ENCODE measurements at regions not wholly inside any gene's neighbourhood (a gene's known extent, or its start where the extent isn't known, plus 50 kb on each side); places are given as distances from the start of the nearest gene placed in this dataset.

DNA sequence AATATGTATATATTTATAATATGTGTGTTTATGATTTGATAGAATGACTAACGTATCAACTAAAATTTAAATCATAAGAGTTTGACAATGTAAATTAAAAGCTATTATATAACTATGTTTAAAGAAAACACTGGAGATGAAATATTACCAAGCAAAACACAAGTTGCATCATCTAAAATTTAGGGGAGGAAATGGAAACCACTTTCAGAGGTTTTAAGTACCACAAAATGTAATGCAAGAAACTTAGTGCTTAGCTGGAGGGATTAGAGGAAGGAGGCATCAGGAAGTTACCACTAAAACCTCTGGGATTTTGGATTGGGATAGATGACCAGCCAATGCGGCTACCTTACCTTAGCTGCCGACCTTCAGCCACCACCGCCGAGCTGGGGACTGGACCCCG is 1192.1 kb upstream of the PRKX start:
- H3K4me3 ChIP-seq (ENCODE audit: low read depth, low read length), result no peak overlapping the region
- DNase-seq (ENCODE audit: low read depth), result no peak
- TF ChIP-seq, protein P1, sequence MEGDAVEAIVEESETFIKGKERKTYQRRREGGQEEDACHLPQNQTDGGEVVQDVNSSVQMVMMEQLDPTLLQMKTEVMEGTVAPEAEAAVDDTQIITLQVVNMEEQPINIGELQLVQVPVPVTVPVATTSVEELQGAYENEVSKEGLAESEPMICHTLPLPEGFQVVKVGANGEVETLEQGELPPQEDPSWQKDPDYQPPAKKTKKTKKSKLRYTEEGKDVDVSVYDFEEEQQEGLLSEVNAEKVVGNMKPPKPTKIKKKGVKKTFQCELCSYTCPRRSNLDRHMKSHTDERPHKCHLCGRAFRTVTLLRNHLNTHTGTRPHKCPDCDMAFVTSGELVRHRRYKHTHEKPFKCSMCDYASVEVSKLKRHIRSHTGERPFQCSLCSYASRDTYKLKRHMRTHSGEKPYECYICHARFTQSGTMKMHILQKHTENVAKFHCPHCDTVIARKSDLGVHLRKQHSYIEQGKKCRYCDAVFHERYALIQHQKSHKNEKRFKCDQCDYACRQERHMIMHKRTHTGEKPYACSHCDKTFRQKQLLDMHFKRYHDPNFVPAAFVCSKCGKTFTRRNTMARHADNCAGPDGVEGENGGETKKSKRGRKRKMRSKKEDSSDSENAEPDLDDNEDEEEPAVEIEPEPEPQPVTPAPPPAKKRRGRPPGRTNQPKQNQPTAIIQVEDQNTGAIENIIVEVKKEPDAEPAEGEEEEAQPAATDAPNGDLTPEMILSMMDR (conservative IDR thresholded peaks at IDR 0.05; ENCODE audit: low read depth, low read length), result no peak

DNA sequence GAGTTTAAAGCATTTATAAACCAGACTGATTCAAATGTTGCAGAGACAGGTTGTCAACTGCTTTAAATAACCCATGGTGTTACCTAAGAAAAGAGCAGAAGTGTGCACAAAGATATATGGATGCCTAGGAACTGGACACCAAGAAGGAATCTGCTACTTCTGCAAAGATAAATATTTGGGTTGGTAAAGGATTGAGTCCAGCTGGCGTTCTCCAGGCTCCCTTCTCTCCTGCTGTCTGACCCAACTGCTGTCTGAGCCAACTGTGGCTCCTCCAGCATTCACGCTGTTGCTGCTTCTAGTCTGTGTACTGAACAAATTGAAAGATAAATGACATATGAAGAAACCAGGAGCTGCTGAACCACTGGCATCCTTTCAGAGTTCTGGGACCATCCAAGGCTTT is 1167.8 kb upstream of the PRKX start:
- TF ChIP-seq, protein P1 (conservative IDR thresholded peaks at IDR 0.05; ENCODE audit: low read depth, low read length), result no peak
- no peak overlapping the region for H3K4me3 ChIP-seq (ENCODE audit: low read depth, low read length)
- no peak for DNase-seq (ENCODE audit: low read depth)

DNA sequence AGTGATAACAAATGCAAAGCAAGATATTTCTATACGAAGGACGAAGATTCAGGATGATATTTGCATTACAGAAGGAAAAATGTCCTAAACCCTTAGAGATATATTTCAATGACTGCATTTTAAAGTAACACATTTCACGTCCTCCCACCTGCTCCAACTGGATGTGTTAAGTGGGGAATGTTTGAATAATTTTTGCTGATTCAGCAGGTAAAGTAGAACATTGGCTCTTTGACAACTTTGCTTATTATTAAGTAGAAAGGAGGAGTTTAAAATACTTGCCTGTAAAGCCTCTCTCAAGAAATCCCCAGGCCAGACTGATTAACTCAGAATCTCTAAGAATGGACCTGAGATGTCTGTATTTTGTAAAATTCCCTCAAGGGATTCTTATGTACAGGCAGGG is 1165.2 kb upstream of the PRKX start:
- DNase-seq (ENCODE audit: low read depth), result no peak
- H3K4me3 ChIP-seq (ENCODE audit: low read depth, low read length), result no peak overlapping the region
- TF ChIP-seq, protein P1 (conservative IDR thresholded peaks at IDR 0.05; ENCODE audit: low read depth, low read length), result no peak

DNA sequence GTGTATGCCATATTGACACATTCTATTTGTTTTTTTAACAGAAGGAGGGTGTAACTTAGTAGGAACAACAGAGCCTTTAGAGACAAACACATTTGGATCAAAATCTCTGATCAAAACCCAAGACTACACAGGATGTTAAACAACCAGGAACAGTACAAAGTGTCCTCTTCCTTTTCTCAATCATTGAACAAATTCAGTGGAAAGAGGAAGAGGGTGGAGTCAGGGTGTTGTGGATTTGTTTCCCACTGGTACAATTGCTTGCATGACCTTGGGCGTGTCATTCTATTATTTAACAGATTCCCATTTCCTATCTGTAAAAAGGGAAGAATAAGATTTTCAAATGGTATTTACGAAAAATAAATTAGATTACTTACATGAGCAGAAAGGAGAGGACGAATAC is 1162.8 kb upstream of the PRKX start:
- no peak overlapping the region for H3K4me3 ChIP-seq (ENCODE audit: low read depth, low read length)
- DNase-seq (ENCODE audit: low read depth), result no peak
- TF ChIP-seq, protein P1 (conservative IDR thresholded peaks at IDR 0.05; ENCODE audit: low read depth, low read length), result no peak

DNA sequence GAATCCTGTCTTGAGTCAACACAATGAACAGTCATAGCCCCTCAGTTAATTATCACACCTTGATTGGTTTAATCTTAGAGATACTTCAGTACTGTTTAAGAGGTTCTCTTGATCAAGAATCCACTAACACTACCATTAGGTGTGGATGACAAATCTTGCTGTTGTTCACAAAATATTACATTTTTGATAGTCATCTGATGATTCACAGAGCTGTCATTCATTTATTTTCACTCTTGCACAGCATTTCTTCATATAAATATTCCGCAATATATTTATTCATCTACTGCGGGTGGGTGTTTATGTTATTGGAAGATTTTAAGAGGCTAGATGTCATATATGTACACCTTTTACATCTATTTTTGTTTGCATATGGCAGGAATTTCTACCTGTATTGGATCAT is 1138.1 kb upstream of the PRKX start:
- TF ChIP-seq, protein P1 (conservative IDR thresholded peaks at IDR 0.05; ENCODE audit: low read depth, low read length), result no peak
- no peak overlapping the region for H3K4me3 ChIP-seq (ENCODE audit: low read depth, low read length)
- no peak for DNase-seq (ENCODE audit: low read depth)

DNA sequence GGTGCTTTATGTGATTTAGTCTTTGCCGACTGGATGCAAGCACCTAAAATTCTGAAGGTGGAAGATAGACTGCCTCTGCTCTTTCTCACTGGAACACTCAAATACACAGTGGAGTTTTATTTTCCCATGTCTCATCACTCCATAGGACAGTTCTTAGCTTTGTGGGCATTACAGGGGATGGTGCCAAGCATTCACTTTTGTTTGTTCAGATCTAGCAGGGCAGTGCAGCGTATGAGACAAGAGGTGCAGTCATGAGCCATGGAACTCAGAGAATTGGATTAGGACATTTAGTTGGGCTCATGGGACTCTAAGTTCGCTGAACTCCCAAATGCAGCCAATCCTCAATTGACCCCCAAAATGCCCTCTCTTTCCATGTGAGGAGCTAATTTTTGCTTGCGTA is 1136.9 kb upstream of the PRKX start:
- TF ChIP-seq, protein P1 (conservative IDR thresholded peaks at IDR 0.05; ENCODE audit: low read depth, low read length), result no peak
- no peak for DNase-seq (ENCODE audit: low read depth)
- no peak overlapping the region for H3K4me3 ChIP-seq (ENCODE audit: low read depth, low read length)

DNA sequence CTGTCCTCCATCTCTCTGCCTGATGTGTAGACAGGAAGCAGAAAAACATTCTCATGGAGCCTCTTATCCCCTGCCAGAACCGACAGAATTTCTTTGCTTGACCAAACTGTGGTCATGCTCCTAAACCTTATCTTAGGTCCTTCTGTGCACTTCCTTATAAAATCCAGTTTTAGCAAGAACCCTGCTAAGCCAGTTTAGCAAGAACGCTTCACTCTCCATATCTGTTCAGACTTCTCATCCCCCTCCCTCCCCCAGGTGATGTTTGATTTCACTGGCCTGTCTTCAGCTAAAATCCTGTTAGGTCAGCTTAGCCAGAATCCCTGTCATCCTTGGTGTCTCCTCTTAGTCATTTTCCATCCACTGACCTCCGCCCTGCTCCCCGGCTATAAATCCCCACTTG is 1130.9 kb upstream of the PRKX start:
- TF ChIP-seq, protein P1 (conservative IDR thresholded peaks at IDR 0.05; ENCODE audit: low read depth, low read length), result no peak
- no peak for DNase-seq (ENCODE audit: low read depth)
- H3K4me3 ChIP-seq (ENCODE audit: low read depth, low read length), result no peak overlapping the region
